WI38 (cell line): ENCODE measurements at regions not wholly inside any gene's neighbourhood (a gene's known extent, or its start where the extent isn't known, plus 50 kb on each side); places are given as distances from the start of the nearest gene placed in this dataset.

Experiments used
- H3K4me3 ChIP-seq: 2 replicates; pipeline ENCODE4 v1.5.1; 2011; ENCODE audit warnings: low read depth, mild to moderate bottlenecking, control low read depth, low read length
- TF ChIP-seq, protein P1 (sequence below): IDR thresholded peaks from 2 replicates; pipeline ENCODE4 v1.5.1; 2012; ENCODE audit warnings: low read depth, mild to moderate bottlenecking, control low read depth, low read length

DNA sequence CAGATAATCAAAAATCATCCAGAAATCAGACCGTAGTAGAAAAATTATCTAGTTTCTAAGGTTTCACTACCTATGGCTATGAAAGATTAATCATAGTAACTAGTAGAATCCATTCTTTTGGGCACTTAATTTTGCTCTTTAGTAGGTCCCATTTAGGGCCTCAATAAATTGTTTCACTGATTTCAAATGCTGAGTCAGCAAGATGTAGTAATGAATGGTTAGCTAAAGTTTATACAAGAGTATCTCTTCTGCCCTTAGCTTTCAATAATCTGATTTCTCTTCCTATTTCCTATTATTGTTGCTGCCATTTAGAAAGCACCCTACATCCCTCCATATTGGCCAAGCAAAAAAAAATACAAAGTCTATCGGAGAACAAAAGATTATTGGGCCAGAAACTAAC lies 283.2 kb upstream of the PCDH10 start:
- TF ChIP-seq, protein P1, sequence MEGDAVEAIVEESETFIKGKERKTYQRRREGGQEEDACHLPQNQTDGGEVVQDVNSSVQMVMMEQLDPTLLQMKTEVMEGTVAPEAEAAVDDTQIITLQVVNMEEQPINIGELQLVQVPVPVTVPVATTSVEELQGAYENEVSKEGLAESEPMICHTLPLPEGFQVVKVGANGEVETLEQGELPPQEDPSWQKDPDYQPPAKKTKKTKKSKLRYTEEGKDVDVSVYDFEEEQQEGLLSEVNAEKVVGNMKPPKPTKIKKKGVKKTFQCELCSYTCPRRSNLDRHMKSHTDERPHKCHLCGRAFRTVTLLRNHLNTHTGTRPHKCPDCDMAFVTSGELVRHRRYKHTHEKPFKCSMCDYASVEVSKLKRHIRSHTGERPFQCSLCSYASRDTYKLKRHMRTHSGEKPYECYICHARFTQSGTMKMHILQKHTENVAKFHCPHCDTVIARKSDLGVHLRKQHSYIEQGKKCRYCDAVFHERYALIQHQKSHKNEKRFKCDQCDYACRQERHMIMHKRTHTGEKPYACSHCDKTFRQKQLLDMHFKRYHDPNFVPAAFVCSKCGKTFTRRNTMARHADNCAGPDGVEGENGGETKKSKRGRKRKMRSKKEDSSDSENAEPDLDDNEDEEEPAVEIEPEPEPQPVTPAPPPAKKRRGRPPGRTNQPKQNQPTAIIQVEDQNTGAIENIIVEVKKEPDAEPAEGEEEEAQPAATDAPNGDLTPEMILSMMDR: no peak
- H3K4me3 ChIP-seq: no peak overlapping the region

DNA sequence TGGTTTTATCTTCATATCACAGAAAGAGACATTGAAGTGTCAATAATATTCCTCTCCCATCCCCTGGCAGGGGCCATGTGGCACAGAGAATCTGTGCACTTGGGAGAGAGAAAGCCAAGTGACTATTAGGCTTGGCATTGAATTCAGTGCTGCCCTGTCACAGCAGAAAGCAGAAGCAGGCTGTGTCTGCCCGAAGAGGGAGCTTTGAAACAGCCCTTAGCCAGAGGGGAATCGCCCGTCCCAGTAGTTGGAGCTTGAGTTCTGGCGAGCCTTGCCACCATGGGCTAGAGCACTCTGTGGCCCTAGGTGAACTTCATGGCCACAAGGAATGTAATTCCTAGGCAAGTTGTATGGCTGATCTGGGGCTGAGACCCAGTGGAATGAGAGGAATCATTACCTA lies 282.5 kb upstream of the PCDH10 start:
- TF ChIP-seq, protein P1: no peak
- H3K4me3 ChIP-seq: no peak overlapping the region

- no peak overlapping the region for H3K4me3 ChIP-seq
- TF ChIP-seq, protein P1: no peak
These were observed 255.3 kb upstream of the PCDH10 start for GRCh38 chr4:132893787-132894186.

DNA sequence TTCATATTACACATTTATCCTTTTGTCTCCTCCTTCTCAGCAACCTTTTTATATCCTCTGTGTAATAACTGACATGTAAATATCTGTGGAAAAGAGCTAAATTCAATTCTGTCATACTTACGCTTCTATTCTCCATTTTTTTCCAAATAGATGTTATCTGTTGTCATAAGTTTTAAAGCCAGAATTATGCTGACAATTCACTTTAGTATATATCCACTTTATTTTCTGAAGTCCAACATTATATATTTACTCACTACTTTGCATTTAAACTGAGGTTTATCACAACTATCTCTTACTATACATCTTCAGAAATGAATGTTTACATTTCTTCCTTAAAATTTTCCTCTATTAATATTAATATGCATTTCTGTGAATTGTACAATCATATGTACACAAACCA lies 247.9 kb upstream of the PCDH10 start:
- no peak overlapping the region for H3K4me3 ChIP-seq
- TF ChIP-seq, protein P1: no peak

GRCh38 chr4:132910229-132910748 lies 238.8 kb upstream of the PCDH10 start:
- H3K4me3 ChIP-seq: no peak overlapping the region
- TF ChIP-seq, protein P1: no peak

DNA sequence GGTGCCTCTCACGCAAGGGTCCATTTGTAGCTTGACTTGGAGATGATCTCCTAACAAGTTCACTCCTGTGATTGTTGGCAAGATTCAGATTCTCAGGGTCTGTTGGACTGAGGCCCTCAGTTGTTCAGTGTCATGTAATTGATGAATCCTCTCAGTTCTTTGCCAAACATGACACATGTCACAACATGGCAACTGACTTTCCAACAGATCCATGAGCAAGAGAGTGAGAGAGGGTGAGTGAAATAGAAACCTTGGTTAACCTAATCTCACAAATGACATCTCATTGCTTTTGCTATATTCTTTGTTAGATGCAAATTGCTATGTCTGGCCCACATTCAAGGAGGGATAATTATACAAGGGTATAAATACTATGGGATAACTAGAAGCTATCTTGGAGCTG lies 231.0 kb upstream of the PCDH10 start:
- H3K4me3 ChIP-seq: no peak overlapping the region
- TF ChIP-seq, protein P1: no peak

- no peak overlapping the region for H3K4me3 ChIP-seq
- TF ChIP-seq, protein P1: no peak
These were observed 225.6 kb upstream of the PCDH10 start for GRCh38 chr4:132923516-132923915.
